ENCODE measurements at regions not wholly inside any gene's neighbourhood (a gene's known extent, or its start where the extent isn't known, plus 50 kb on each side); places are given as distances from the start of the nearest gene placed in this dataset.

GRCh38 chr16:86252596-86252995 lies 257.7 kb upstream of the FOXF1 start:
- no peak for DNase-seq (ENCODE audit: low read depth, low spot score)
- POLR2A ChIA-PET, result interaction anchor here (1.1 kb wide), 1 partner anchor 29 kb away, joined by 3 read pairs; no protein-coding TSS in a partner anchor
- TF ChIP-seq, protein P1, sequence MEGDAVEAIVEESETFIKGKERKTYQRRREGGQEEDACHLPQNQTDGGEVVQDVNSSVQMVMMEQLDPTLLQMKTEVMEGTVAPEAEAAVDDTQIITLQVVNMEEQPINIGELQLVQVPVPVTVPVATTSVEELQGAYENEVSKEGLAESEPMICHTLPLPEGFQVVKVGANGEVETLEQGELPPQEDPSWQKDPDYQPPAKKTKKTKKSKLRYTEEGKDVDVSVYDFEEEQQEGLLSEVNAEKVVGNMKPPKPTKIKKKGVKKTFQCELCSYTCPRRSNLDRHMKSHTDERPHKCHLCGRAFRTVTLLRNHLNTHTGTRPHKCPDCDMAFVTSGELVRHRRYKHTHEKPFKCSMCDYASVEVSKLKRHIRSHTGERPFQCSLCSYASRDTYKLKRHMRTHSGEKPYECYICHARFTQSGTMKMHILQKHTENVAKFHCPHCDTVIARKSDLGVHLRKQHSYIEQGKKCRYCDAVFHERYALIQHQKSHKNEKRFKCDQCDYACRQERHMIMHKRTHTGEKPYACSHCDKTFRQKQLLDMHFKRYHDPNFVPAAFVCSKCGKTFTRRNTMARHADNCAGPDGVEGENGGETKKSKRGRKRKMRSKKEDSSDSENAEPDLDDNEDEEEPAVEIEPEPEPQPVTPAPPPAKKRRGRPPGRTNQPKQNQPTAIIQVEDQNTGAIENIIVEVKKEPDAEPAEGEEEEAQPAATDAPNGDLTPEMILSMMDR (IDR thresholded peaks at IDR 0.05; ENCODE audit: insufficient read depth, low read length, missing control alignments), result peak; percentile 41

GRCh38 chr16:86255966-86256365 lies 254.4 kb upstream of the FOXF1 start:
- DNase-seq (ENCODE audit: low read depth, low spot score), result no peak
- H3K4me3 ChIP-seq (ENCODE audit: low read depth, low read length), result no peak overlapping the region
- TF ChIP-seq, protein P1 (IDR thresholded peaks at IDR 0.05; ENCODE audit: insufficient read depth, low read length, missing control alignments), result no peak
- ChIA-PET POLR2A (no interaction called here), CTCF (interaction anchor here (1.3 kb wide), 1 partner anchor 262 kb away, joined by 3 read pairs; no protein-coding TSS in a partner anchor)

More at GRCh38 chr16:86252596-86252995, 257.7 kb upstream of the FOXF1 start:
- CTCF ChIA-PET, result interaction anchor here (0.8 to 4.6 kb wide), 8 partner anchors 8 to 266 kb away, joined by 3 to 47 read pairs (median 4); no protein-coding TSS in a partner anchor
- H3K4me3 ChIP-seq (ENCODE audit: low read depth, low read length), result no peak overlapping the region

DNA sequence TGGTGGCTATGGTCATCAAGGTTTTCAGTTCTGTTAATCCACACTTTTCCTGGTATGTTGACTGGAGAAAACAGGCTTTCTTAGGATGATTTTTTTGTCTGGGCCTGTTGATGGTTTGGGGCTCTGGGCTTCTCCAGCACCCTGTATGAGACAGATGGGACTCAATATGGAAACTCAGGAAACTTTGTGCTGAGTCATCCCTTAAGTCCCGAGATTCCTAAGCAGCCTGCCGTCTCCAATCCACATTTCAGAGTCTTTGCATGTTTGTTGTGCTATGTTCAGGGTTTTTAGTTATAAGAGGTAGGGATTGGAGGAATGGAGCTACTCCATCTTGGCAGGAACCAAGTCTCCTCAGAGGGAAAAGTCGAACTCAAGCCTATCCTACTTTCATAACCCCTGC lies 253.3 kb upstream of the FOXF1 start:
- DNase-seq (ENCODE audit: low read depth, low spot score), result no peak
- CTCF ChIA-PET, result interaction anchor here (1.1 kb wide), 1 partner anchor 261 kb away, joined by 5 read pairs; no protein-coding TSS in a partner anchor
- TF ChIP-seq, protein P1 (IDR thresholded peaks at IDR 0.05; ENCODE audit: insufficient read depth, low read length, missing control alignments), result no peak
- POLR2A ChIA-PET, result no interaction called here
- no peak overlapping the region for H3K4me3 ChIP-seq (ENCODE audit: low read depth, low read length)

DNA sequence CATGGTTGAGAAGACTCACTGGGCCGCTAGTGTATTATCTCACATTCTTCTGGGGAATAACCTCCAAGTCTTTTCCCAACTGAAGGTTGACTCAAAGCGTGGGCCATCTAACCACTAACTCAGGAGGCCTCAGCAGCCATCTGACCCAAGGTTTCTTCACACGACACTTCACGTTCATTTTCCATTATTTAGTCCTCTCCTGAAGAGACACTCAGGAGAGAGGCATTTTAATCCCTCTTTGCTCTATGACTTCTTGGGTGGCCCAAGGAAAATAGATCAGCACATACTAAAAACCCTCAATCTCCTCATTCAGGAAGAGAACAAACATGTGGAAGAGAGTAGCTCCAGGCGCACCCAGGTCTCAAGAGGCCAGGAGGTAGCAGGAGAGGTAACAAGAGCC lies 252.8 kb upstream of the FOXF1 start:
- TF ChIP-seq, protein P1 (IDR thresholded peaks at IDR 0.05; ENCODE audit: insufficient read depth, low read length, missing control alignments), result no peak
- POLR2A ChIA-PET, result no interaction called here
- no peak overlapping the region for H3K4me3 ChIP-seq (ENCODE audit: low read depth, low read length)
- no peak for DNase-seq (ENCODE audit: low read depth, low spot score)
- CTCF ChIA-PET, result interaction anchor here (1.1 kb wide), 1 partner anchor 260 kb away, joined by 5 read pairs; no protein-coding TSS in a partner anchor

DNA sequence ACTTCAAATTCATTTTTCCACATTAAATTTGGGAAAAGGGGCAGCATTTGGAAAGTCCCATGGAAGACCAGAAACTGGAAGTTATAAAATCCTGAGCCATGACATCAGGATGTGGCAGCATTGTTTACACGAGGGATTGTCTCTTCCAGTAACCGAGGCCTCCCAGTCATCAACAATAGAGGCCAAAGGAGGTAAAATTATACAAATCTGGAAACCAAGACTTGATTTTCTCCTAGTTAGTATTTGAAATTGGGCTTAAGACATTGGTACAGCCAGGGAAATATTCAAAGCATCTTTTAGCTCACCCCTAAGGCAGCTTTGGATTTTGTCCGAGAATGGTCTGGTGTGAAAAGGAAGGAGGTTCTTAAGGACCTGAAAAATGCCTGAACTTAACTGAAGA lies 251.6 kb upstream of the FOXF1 start:
- TF ChIP-seq, protein P1 (IDR thresholded peaks at IDR 0.05; ENCODE audit: insufficient read depth, low read length, missing control alignments), result no peak

GRCh38 chr16:86259499-86259898 lies 250.8 kb upstream of the FOXF1 start:
- H3K4me3 ChIP-seq (ENCODE audit: low read depth, low read length), result no peak overlapping the region
- no peak for DNase-seq (ENCODE audit: low read depth, low spot score)
- TF ChIP-seq, protein P1 (IDR thresholded peaks at IDR 0.05; ENCODE audit: insufficient read depth, low read length, missing control alignments), result no peak
- ChIA-PET POLR2A (interaction anchor here (1.0 kb wide), 1 partner anchor 13 kb away, joined by 3 read pairs; no protein-coding TSS in a partner anchor), CTCF (interaction anchor here (1.9 kb wide), 1 partner anchor 258 kb away, joined by 4 read pairs; no protein-coding TSS in a partner anchor)

More for the DNA sequence above, 251.6 kb upstream of the FOXF1 start:
- no peak for DNase-seq (ENCODE audit: low read depth, low spot score)
- H3K4me3 ChIP-seq (ENCODE audit: low read depth, low read length), result no peak overlapping the region
- POLR2A ChIA-PET, result no interaction called here
- CTCF ChIA-PET, result interaction anchor here (1.9 kb wide), 1 partner anchor 259 kb away, joined by 4 read pairs; no protein-coding TSS in a partner anchor

All from AG04449 (cell line).